Endothelial cell of umbilical vein (primary cell): ENCODE measurements at regions not wholly inside any gene's neighbourhood (a gene's known extent, or its start where the extent isn't known, plus 50 kb on each side); places are given as distances from the start of the nearest gene placed in this dataset.

Source experiments
- POLR2A ChIP-seq: IDR thresholded peaks from 2 replicates; pipeline ENCODE4 v1.6.1; 2012; ENCODE audit warnings: low read depth, mild to moderate bottlenecking, control low read depth, low read length
- TF ChIP-seq, protein P1 (sequence below), 2 donors: IDR thresholded peaks; 1 replicate in 1 of 2; 2 replicates in 1 of 2; pipeline ENCODE4 v1.5.1; 2011; ENCODE audit warnings: low read length in 2 of 2, mild to moderate bottlenecking in 2 of 2, moderate library complexity in 2 of 2, control low read depth in 1 of 2, inconsistent platforms in 1 of 2, low read depth in 1 of 2; ENCODE audit not compliant: insufficient read depth in 1 of 2; ENCODE audit errors: extremely low read depth in 1 of 2

DNA sequence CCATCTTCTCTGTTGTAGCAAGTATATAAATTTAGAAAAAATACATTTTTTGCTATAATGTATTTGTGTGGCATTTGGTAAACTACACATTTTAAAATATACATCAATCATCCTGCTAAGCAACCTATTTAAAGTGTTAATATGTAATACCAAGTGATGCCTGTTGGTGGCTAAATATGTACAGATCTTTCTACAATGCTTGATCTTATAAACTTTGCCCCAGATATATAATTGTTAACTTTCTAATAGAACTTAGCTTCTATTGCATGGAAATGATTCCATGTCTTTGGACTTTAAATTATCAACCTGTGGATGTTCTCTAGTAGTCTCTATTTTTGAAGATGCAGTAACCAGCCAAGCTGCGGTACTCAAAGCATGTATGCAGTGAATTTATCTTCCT, 1260.4 kb upstream of the RAG2 start:
- TF ChIP-seq, protein P1, sequence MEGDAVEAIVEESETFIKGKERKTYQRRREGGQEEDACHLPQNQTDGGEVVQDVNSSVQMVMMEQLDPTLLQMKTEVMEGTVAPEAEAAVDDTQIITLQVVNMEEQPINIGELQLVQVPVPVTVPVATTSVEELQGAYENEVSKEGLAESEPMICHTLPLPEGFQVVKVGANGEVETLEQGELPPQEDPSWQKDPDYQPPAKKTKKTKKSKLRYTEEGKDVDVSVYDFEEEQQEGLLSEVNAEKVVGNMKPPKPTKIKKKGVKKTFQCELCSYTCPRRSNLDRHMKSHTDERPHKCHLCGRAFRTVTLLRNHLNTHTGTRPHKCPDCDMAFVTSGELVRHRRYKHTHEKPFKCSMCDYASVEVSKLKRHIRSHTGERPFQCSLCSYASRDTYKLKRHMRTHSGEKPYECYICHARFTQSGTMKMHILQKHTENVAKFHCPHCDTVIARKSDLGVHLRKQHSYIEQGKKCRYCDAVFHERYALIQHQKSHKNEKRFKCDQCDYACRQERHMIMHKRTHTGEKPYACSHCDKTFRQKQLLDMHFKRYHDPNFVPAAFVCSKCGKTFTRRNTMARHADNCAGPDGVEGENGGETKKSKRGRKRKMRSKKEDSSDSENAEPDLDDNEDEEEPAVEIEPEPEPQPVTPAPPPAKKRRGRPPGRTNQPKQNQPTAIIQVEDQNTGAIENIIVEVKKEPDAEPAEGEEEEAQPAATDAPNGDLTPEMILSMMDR (IDR thresholded peaks at IDR 0.05; ENCODE audit: extremely low read depth in 1 of 2, insufficient read depth in 1 of 2, low read depth in 1 of 2, low read length in 2 of 2): peak in 1 of 2 donors; percentile 6
- no peak for TF ChIP-seq POLR2A
